GM12891 (cell line): ENCODE measurements at regions not wholly inside any gene's neighbourhood (a gene's known extent, or its start where the extent isn't known, plus 50 kb on each side); places are given as distances from the start of the nearest gene placed in this dataset.

ENCODE experiments used
- POLR2A ChIP-seq: IDR thresholded peaks from 2 replicates; pipeline ENCODE4 v1.6.1; 2011; ENCODE audit warnings: low read depth, low read length, control low read depth
- POLR2AphosphoS5 ChIP-seq: IDR thresholded peaks from 2 replicates; pipeline ENCODE4 v1.6.1; 2011; ENCODE audit warnings: low read depth, low read length, control low read depth
- SPI1 ChIP-seq: IDR thresholded peaks from 2 replicates; pipeline ENCODE4 v1.6.1; 2011; ENCODE audit warnings: low read depth, low read length, control low read depth
- TAF1 ChIP-seq: IDR thresholded peaks from 2 replicates; pipeline ENCODE4 v1.6.1; 2011; ENCODE audit warnings: low read depth, low read length, control low read depth

- no peak for TF ChIP-seq POLR2A
- no peak for TF ChIP-seq POLR2AphosphoS5
- TF ChIP-seq SPI1 = no peak
- no peak for TF ChIP-seq TAF1
These were observed 284.9 kb upstream of the WWC1 start for GRCh38 chr5:168006456-168007130.
